Heart right ventricle (tissue), 15 donors: ENCODE measurements at regions not wholly inside any gene's neighbourhood (a gene's known extent, or its start where the extent isn't known, plus 50 kb on each side); places are given as distances from the start of the nearest gene placed in this dataset.

ENCODE experiments used
- ATAC-seq, 8 donors: fragments of 200-7000 bp; cut with Tn5 transposase; one replicate each; pipeline ENCODE4 v1.9.1; 2020; ENCODE audit warnings: mild to moderate bottlenecking in 8 of 8, moderate library complexity in 8 of 8, moderate number of reproducible peaks in 1 of 8
- DNase-seq, 2 donors: peaks; one replicate each; pipeline ENCODE4 v3.0.0-alpha.2; 2020
- H3K27ac ChIP-seq, 10 donors: fragments of 200-600 bp; sonication (generic) in 2 of 10; one replicate each; pipeline versions ENCODE4 v1.5.0 to v1.8.0; 2020 to 2022; ENCODE audit warnings: mild to moderate bottlenecking in 3 of 10
- H3K27me3 ChIP-seq, 7 donors: fragments of 200-600 bp; one replicate each; pipeline ENCODE4 v1.8.0; 2021 to 2022; ENCODE audit warnings: mild to moderate bottlenecking in 2 of 7
- H3K36me3 ChIP-seq, 9 donors: fragments of 200-600 bp; sonication (generic) in 1 of 9; one replicate each; pipeline versions ENCODE4 v1.5.0 to v1.8.0; 2020 to 2022; ENCODE audit warnings: mild to moderate bottlenecking in 2 of 9
- H3K4me1 ChIP-seq, 9 donors: fragments of 200-600 bp; sonication (generic) in 1 of 9; one replicate each; pipeline versions ENCODE4 v1.5.0 to v1.8.0; 2020 to 2022; ENCODE audit warnings: mild to moderate bottlenecking in 4 of 9
- H3K4me3 ChIP-seq, 10 donors: fragments of 200-600 bp; sonication (generic) in 2 of 10; one replicate each; pipeline versions ENCODE4 v1.5.0 to v1.8.0; 2020 to 2022; ENCODE audit warnings: mild to moderate bottlenecking in 7 of 10, moderate library complexity in 2 of 10
- H3K9me3 ChIP-seq, 11 donors: fragments of 200-600 bp in 10 of 11; sonication (generic) in 2 of 11; one replicate each; pipeline versions ENCODE4 v1.5.0 to v1.8.0; 2013 to 2022; ENCODE audit warnings: mild to moderate bottlenecking in 2 of 11, control low read depth in 1 of 11, moderate library complexity in 1 of 11
- CTCF ChIP-seq, 9 donors: fragments of 200-600 bp; sonication (generic) in 2 of 9; IDR thresholded peaks; one replicate each; pipeline versions ENCODE4 v1.5.0 to v1.8.0; 2021 to 2022; ENCODE audit warnings: antibody characterized with exemption in 9 of 9, mild to moderate bottlenecking in 5 of 9, moderate library complexity in 1 of 9
- intact Hi-C, 10 donors: fragments of 100-400 bp; cut with DNase I; formaldehyde crosslinking; loops; one replicate each; pipeline versions ENCODE4 v1.11.1 to v1.14.2; 2022
- donor health status: Arrhythmogenic right ventricular cardiomyopathy.
- donor health status: ischemic (EF 13 %, LVEDD 7.1; RV severe dilation, severe dysfunction).
- donor health status: DM: no; HTN: yes; CAD: no.
- donor health status: DM: no; HTN: no; CAD: no.
- donor health status: ischemic (EF 25% LVEDD 6.9; RV normal size, moderate dysfunction).
- donor health status: ischemic (EF 25% LVEDD 5.7; RV mildly dilated, moderate dysfunction).
- donor health status: healthy.
- donor health status: DM: yes; HTN: yes; CAD: no.
- donor health status: Ischemic cardiomyopathy.
- donor health status: ischemic (EF 35%, LVEDD 5.7; RV mildly dilated, moderate dysfunction).
- donor health status: nonischemic (EF 11% LVEDD 7.7; RV severe dilation, severe dysfunction).
- donor health status: DM: yes; HTN: yes; CAD: no.
- donor health status: PGD.
- donor health status: ischemic (EF 29% LVEDD 5.4; RV normal size, mild dysfunction).
- donor health status: nonischemic (EF 23%, LVEDD 6.1; RV moderate dilation, normal function).

- no peak for TF ChIP-seq CTCF (IDR thresholded peaks at IDR 0.05)
- Histone ChIP-seq H3K9me3 (no peaks in the 10 kb centered on the region), H3K36me3 (no peaks in the 10 kb centered on the region), H3K4me3 (no peak overlapping the region), H3K27me3 (peaks cover 0 to 37% (median 0%) of the 10 kb centered on the region in 7 donors), H3K27ac (no peak overlapping the region), H3K4me1 (no peaks in the 10 kb centered on the region)
- intact Hi-C loops = no loop called here
- ATAC-seq (no peak), DNase-seq (no peak)
Measured at GRCh38 chrX:13868591-13868990, 51.7 kb upstream of the GPM6B start.
